RWPE2 (cell line): ENCODE measurements at regions not wholly inside any gene's neighbourhood (a gene's known extent, or its start where the extent isn't known, plus 50 kb on each side); places are given as distances from the start of the nearest gene placed in this dataset.
"Not testable (repeated sequence)": the region's sequence is repeated elsewhere in the genome, so short reads cannot be mapped to it uniquely, and the experiment has no call there.

ENCODE experiments used
- ATAC-seq: fragments of 200-7000 bp; cut with Tn5 transposase; 3 replicates; pipeline ENCODE4 v1.9.1; 2021; ENCODE audit warnings: low read depth
- DNase-seq: peaks from one replicate; pipeline ENCODE4 v3.0.0-alpha.2; 2020; ENCODE audit warnings: low spot score
- H3K27ac ChIP-seq: fragments of 450-650 bp; 2 replicates; pipeline ENCODE4 v1.5.1; 2017; ENCODE audit warnings: mild to moderate bottlenecking; ENCODE audit not compliant: poor library complexity, severe bottlenecking
- H3K27me3 ChIP-seq: fragments of 250-450 bp; sonication (Bioruptor Pico); 2 replicates; pipeline ENCODE4 v1.5.1; 2021; ENCODE audit warnings: mild to moderate bottlenecking, moderate library complexity; ENCODE audit not compliant: insufficient read depth, poor library complexity, severe bottlenecking
- H3K36me3 ChIP-seq: fragments of 250-450 bp; sonication (Bioruptor Pico); 2 replicates; pipeline ENCODE4 v1.5.1; 2020; ENCODE audit warnings: low read depth, mild to moderate bottlenecking, moderate library complexity
- H3K4me1 ChIP-seq: fragments of 250-450 bp; sonication (Bioruptor Pico); 2 replicates; pipeline ENCODE4 v1.5.1; 2021; ENCODE audit warnings: mild to moderate bottlenecking, moderate library complexity; ENCODE audit not compliant: insufficient read depth, poor library complexity, severe bottlenecking
- H3K4me3 ChIP-seq: fragments of 250-450 bp; sonication (Bioruptor Pico); 2 replicates; pipeline ENCODE4 v1.5.1; 2021; ENCODE audit warnings: mild to moderate bottlenecking, moderate library complexity; ENCODE audit not compliant: severe bottlenecking
- H3K9me3 ChIP-seq: fragments of 250-450 bp; sonication (Bioruptor Pico); 2 replicates; pipeline ENCODE4 v1.5.1; 2021; ENCODE audit warnings: mild to moderate bottlenecking, moderate library complexity; ENCODE audit not compliant: severe bottlenecking
- CTCF ChIP-seq: fragments of 450-650 bp; IDR thresholded peaks from one replicate; pipeline ENCODE4 v1.5.1; 2017; ENCODE audit warnings: mild to moderate bottlenecking, moderate library complexity; ENCODE audit not compliant: poor library complexity, severe bottlenecking

- Histone ChIP-seq H3K4me1 (peaks cover 26% of the 10 kb centered on the region), H3K9me3 (no peaks in the 10 kb centered on the region), H3K27ac (peak overlapping the region; percentile 96), H3K27me3 (no peaks in the 10 kb centered on the region), H3K4me3 (peak overlapping the region; percentile 14), H3K36me3 (no peaks in the 10 kb centered on the region)
- ATAC-seq (peak; percentile 100), DNase-seq (peak; percentile 95)
- no peak for TF ChIP-seq CTCF
Measured at GRCh38 chr4:167897116-167897515, 195.2 kb upstream of the ANXA10 start.

GRCh38 chr4:167903291-167903721 is 189.0 kb upstream of the ANXA10 start:
- Histone ChIP-seq H3K9me3 (no peaks in the 10 kb centered on the region), H3K27ac (peak overlapping the region; percentile 92), H3K4me1 (peaks cover 21% of the 10 kb centered on the region), H3K36me3 (no peaks in the 10 kb centered on the region), H3K4me3 (no peak overlapping the region), H3K27me3 (no peaks in the 10 kb centered on the region)
- ATAC-seq (peak; percentile 95), DNase-seq (no peak)
- no peak for TF ChIP-seq CTCF

GRCh38 chr4:167906851-167907250 is 185.5 kb upstream of the ANXA10 start:
- no peak overlapping the region for H3K27ac ChIP-seq
- no peaks in the 10 kb centered on the region for H3K27me3 ChIP-seq
- H3K9me3 ChIP-seq: no peaks in the 10 kb centered on the region
- no peak overlapping the region for H3K4me3 ChIP-seq
- peaks cover 21% of the 10 kb centered on the region for H3K4me1 ChIP-seq
- H3K36me3 ChIP-seq: no peaks in the 10 kb centered on the region
- no peak for DNase-seq
- ATAC-seq: no peak
- no peak for TF ChIP-seq CTCF

- Histone ChIP-seq H3K9me3 (no peaks in the 10 kb centered on the region), H3K4me1 (peaks cover 5% of the 10 kb centered on the region), H3K27me3 (no peaks in the 10 kb centered on the region), H3K27ac (no peak overlapping the region), H3K4me3 (no peak overlapping the region), H3K36me3 (no peaks in the 10 kb centered on the region)
- ATAC-seq (no peak), DNase-seq (no peak)
- TF ChIP-seq CTCF: no peak
Measured at GRCh38 chr4:167908816-167909215, 183.5 kb upstream of the ANXA10 start.

- H3K27ac ChIP-seq, H3K27me3 ChIP-seq, ATAC-seq, DNase-seq, H3K4me1 ChIP-seq, H3K9me3 ChIP-seq, H3K36me3 ChIP-seq, H3K4me3 ChIP-seq: not testable (repeated sequence)
Measured at GRCh38 chr4:167912535-167912934, 179.8 kb upstream of the ANXA10 start.
